Esophagus squamous epithelium (tissue), 4 donors: ENCODE measurements at regions not wholly inside any gene's neighbourhood (a gene's known extent, or its start where the extent isn't known, plus 50 kb on each side); places are given as distances from the start of the nearest gene placed in this dataset.

ENCODE experiments used
- CTCF ChIP-seq, 6 experiments: fragments of 450-650 bp in 4 of 6; fragments of 200-600 bp in 2 of 6; sonication (generic) in 2 of 6; IDR thresholded peaks; one replicate each; pipeline ENCODE4 v1.5.1; 2016 to 2019; ENCODE audit warnings: antibody characterized with exemption in 6 of 6, mild to moderate bottlenecking in 4 of 6, moderate library complexity in 4 of 6
- POLR2A ChIP-seq, 4 donors: fragments of 450-650 bp; IDR thresholded peaks; one replicate each; pipeline ENCODE4 v1.6.1; 2017; ENCODE audit warnings: antibody characterized with exemption in 4 of 4, mild to moderate bottlenecking in 4 of 4, moderate library complexity in 3 of 4

GRCh38 chr3:87563712-87564111 is 287.3 kb upstream of the POU1F1 start:
- TF ChIP-seq CTCF (IDR thresholded peaks at IDR 0.05) = no peak
- no peak for TF ChIP-seq POLR2A (IDR thresholded peaks at IDR 0.05)
